H1 (cell line): ENCODE measurements at regions not wholly inside any gene's neighbourhood (a gene's known extent, or its start where the extent isn't known, plus 50 kb on each side); places are given as distances from the start of the nearest gene placed in this dataset.

ENCODE experiments used
- CTCF ChIA-PET: fragments of 300-600 bp; sonication (Branson Sonifier 250); formaldehyde crosslinking; loops from one replicate; lab custom pipeline; 2021; ENCODE audit not compliant: partially characterized antibody; lab: Charles Lee
- POLR2A ChIA-PET: fragments of 300-600 bp; sonication (Branson Sonifier 250); formaldehyde crosslinking; loops from one replicate; lab custom pipeline; 2021; ENCODE audit warnings: inconsistent platforms; ENCODE audit not compliant: partially characterized antibody; lab: Charles Lee
- DNase-seq, 2 experiments: peaks; one replicate each; pipeline versions ENCODE4 v3.0.0 to v3.0.0-alpha.2; 2010 to 2022; ENCODE audit warnings: low spot score in 2 of 2, low read depth in 1 of 2, mixed read lengths in 1 of 2
- FAIRE-seq: peaks from 2 replicates; lab custom pipeline; 2011; peaks lifted over from hg19 to GRCh38; lab: Jason Lieb, UNC
- H2AFZ ChIP-seq: 2 replicates; pipeline ENCODE4 v1.8.1; 2012; ENCODE audit warnings: low read length, inconsistent platforms
- H2AK5ac ChIP-seq: 2 replicates; pipeline ENCODE4 v1.6.1; 2013; ENCODE audit warnings: low read depth, low read length
- H2BK120ac ChIP-seq: replicated peaks from 2 replicates; pipeline ENCODE3; 2013; ENCODE audit warnings: low read depth, low read length, inconsistent platforms
- H2BK12ac ChIP-seq: 2 replicates; pipeline ENCODE4 v1.6.1; 2013; ENCODE audit warnings: low read depth, low read length
- H2BK15ac ChIP-seq: 2 replicates; pipeline ENCODE4 v1.6.1; 2013; ENCODE audit warnings: low read length
- H2BK20ac ChIP-seq: 2 replicates; pipeline ENCODE4 v1.6.1; 2013; ENCODE audit warnings: low read length
- H2BK5ac ChIP-seq: 2 replicates; pipeline ENCODE4 v1.6.1; 2013; ENCODE audit warnings: low read depth, low read length
- H3K14ac ChIP-seq: 2 replicates; pipeline ENCODE4 v1.6.1; 2013; ENCODE audit warnings: inconsistent platforms; ENCODE audit not compliant: insufficient read length
- H3K18ac ChIP-seq: 2 replicates; pipeline ENCODE4 v1.6.1; 2013; ENCODE audit warnings: low read length; ENCODE audit errors: extremely low read depth
- H3K23ac ChIP-seq: 2 replicates; pipeline ENCODE4 v1.6.1; 2013; ENCODE audit warnings: inconsistent platforms; ENCODE audit not compliant: insufficient read length
- H3K23me2 ChIP-seq: 2 replicates; pipeline ENCODE4 v1.6.1; 2013; ENCODE audit warnings: low read depth, low read length
- H3K27ac ChIP-seq: 2 replicates; pipeline ENCODE4 v1.6.1; 2011; ENCODE audit warnings: low read depth, low read length, inconsistent platforms
- H3K27me3 ChIP-seq, 4 experiments: replicated peaks in 1 of 4; 1 replicate in 1 of 4; 2 replicates in 3 of 4; pipeline versions ENCODE4 v1.6.1 to v1.8.1; 2011 to 2013; ENCODE audit warnings: low read length in 3 of 4, mild to moderate bottlenecking in 3 of 4, inconsistent platforms in 2 of 4, mixed read lengths in 2 of 4, moderate library complexity in 1 of 4; ENCODE audit not compliant: control insufficient read depth in 3 of 4, insufficient read depth in 3 of 4; ENCODE audit errors: extremely low read depth in 1 of 4
- H3K36me3 ChIP-seq, 4 experiments: 2 replicates each; pipeline versions ENCODE4 v1.6.1 to v1.8.1; 2011 to 2013; ENCODE audit warnings: mild to moderate bottlenecking in 4 of 4, low read length in 3 of 4, moderate library complexity in 2 of 4, control low read depth in 1 of 4, inconsistent platforms in 1 of 4; ENCODE audit not compliant: insufficient read depth in 4 of 4, control insufficient read depth in 2 of 4
- H3K4ac ChIP-seq: replicated peaks from 2 replicates; pipeline ENCODE3; 2013; ENCODE audit warnings: low read length, low read depth, mixed read lengths, inconsistent platforms; ENCODE audit not compliant: insufficient read length
- H3K4me1 ChIP-seq, 4 experiments: replicated peaks in 1 of 4; 1 replicate in 1 of 4; 2 replicates in 3 of 4; pipeline versions ENCODE4 v1.6.1 to v1.8.1; 2011 to 2013; ENCODE audit warnings: low read length in 3 of 4, inconsistent platforms in 2 of 4, mixed read lengths in 1 of 4; ENCODE audit not compliant: insufficient read depth in 4 of 4, control insufficient read depth in 3 of 4
- H3K4me2 ChIP-seq, 2 experiments: 2 replicates each; pipeline versions ENCODE4 v1.6.1 to v1.8.1; 2011 to 2013; ENCODE audit warnings: low read depth in 2 of 2, low read length in 2 of 2, control low read depth in 1 of 2, inconsistent platforms in 1 of 2, mild to moderate bottlenecking in 1 of 2; ENCODE audit not compliant: insufficient read depth in 1 of 2
- H3K4me3 ChIP-seq, 4 experiments: fragments of 200-600, 300-600 bp in 1 of 4; sonication (generic), shearing (Covaris generic), sonication (Bioruptor Twin) in 1 of 4; 2 replicates each; pipeline versions ENCODE4 v1.5.1 to v1.8.1; 2011 to 2016; ENCODE audit warnings: low read length in 4 of 4, low read depth in 3 of 4, control low read depth in 2 of 4, inconsistent platforms in 2 of 4, mild to moderate bottlenecking in 2 of 4, mixed read lengths in 1 of 4, moderate library complexity in 1 of 4; ENCODE audit not compliant: insufficient read depth in 2 of 4; ENCODE audit errors: extremely low read depth in 1 of 4
- H3K56ac ChIP-seq: replicated peaks from 2 replicates; pipeline ENCODE3; 2013; ENCODE audit warnings: low read depth, mild to moderate bottlenecking, mixed read lengths, low read length, inconsistent platforms; ENCODE audit not compliant: insufficient read length
- H3K79me1 ChIP-seq: 2 replicates; pipeline ENCODE4 v1.6.1; 2013; ENCODE audit warnings: low read depth, low read length, control low read depth
- H3K79me2 ChIP-seq, 2 experiments: 2 replicates each; pipeline versions ENCODE4 v1.6.1 to v1.8.1; 2012 to 2013; ENCODE audit warnings: low read length in 2 of 2, mild to moderate bottlenecking in 2 of 2, inconsistent platforms in 1 of 2; ENCODE audit not compliant: insufficient read depth in 2 of 2, control insufficient read depth in 1 of 2
- H3K9ac ChIP-seq, 4 experiments: replicated peaks in 1 of 4; 1 replicate in 1 of 4; 2 replicates in 3 of 4; pipeline versions ENCODE4 v1.6.1 to v1.8.1; 2011 to 2013; ENCODE audit warnings: low read depth in 3 of 4, low read length in 3 of 4, control low read depth in 2 of 4, mild to moderate bottlenecking in 2 of 4, moderate library complexity in 2 of 4, inconsistent platforms in 1 of 4; ENCODE audit errors: extremely low read depth in 1 of 4
- H3K9me3 ChIP-seq, 2 experiments: 2 replicates each; pipeline versions ENCODE4 v1.6.1 to v1.8.1; 2012 to 2013; ENCODE audit warnings: mild to moderate bottlenecking in 2 of 2, moderate library complexity in 2 of 2, control low read depth in 1 of 2, inconsistent platforms in 1 of 2, low read depth in 1 of 2, low read length in 1 of 2, mixed read lengths in 1 of 2; ENCODE audit not compliant: insufficient read depth in 2 of 2
- H4K20me1 ChIP-seq, 2 experiments: replicated peaks in 1 of 2; 2 replicates each; pipeline versions ENCODE3 to v1.8.1; 2011 to 2013; ENCODE audit warnings: inconsistent platforms in 2 of 2, low read length in 2 of 2, mild to moderate bottlenecking in 1 of 2; ENCODE audit not compliant: insufficient read depth in 2 of 2, control insufficient read depth in 1 of 2
- H4K5ac ChIP-seq: 2 replicates; pipeline ENCODE4 v1.6.1; 2013; ENCODE audit warnings: low read length, low read depth, mixed read lengths, inconsistent platforms; ENCODE audit not compliant: insufficient read length
- H4K8ac ChIP-seq: 2 replicates; pipeline ENCODE4 v1.8.0; 2013; ENCODE audit warnings: mild to moderate bottlenecking, moderate library complexity, low read length, inconsistent platforms; ENCODE audit not compliant: insufficient read depth; ENCODE audit errors: extremely low read depth
- H4K91ac ChIP-seq: replicated peaks from 2 replicates; pipeline ENCODE3; 2013; ENCODE audit warnings: low read length, mixed read lengths, inconsistent platforms; ENCODE audit not compliant: insufficient read length
- CHD2 ChIP-seq: IDR thresholded peaks from 2 replicates; pipeline ENCODE4 v1.6.1; 2012; ENCODE audit warnings: low read length, improper control_type of control experiment
- KDM4A ChIP-seq: IDR thresholded peaks from one replicate; pipeline ENCODE4 v1.7.1; 2012; ENCODE audit warnings: low read depth, mild to moderate bottlenecking, moderate library complexity, low read length, inconsistent platforms; ENCODE audit not compliant: severe bottlenecking
- KDM5A ChIP-seq: fragments of 200-600 bp; IDR thresholded peaks from 2 replicates; pipeline ENCODE4 v1.7.1; 2012; ENCODE audit warnings: mild to moderate bottlenecking, low read length, inconsistent platforms, mixed read lengths
- RNF2 ChIP-seq: fragments of 200-900, 300-1000 bp; sonication (generic); IDR thresholded peaks from 2 replicates; pipeline ENCODE4 v1.7.1; 2016; ENCODE audit warnings: borderline replicate concordance, low read depth, mild to moderate bottlenecking, antibody characterized with exemption, low read length; ENCODE audit not compliant: poor library complexity, severe bottlenecking; ENCODE audit errors: missing control alignments
- SIX5 ChIP-seq: IDR thresholded peaks from 2 replicates; pipeline ENCODE4 v1.6.1; 2011; ENCODE audit warnings: mild to moderate bottlenecking, low read depth, low read length
- WGBS, 2 experiments: shearing (Covaris generic) in 1 of 2; methylation state at CpG; one replicate each; pipeline versions ENCODE4 v1.1.6 to v1.1.7; 2013 to 2015; ENCODE audit warnings: low lambda C conversion rate in 2 of 2, mixed read lengths in 2 of 2, inconsistent platforms in 1 of 2, low coverage in 1 of 2, missing lambda C conversion rate in 1 of 2; ENCODE audit not compliant: insufficient replicate concordance in 2 of 2, insufficient coverage in 1 of 2, insufficient read length in 1 of 2; ENCODE audit errors: extremely low coverage in 1 of 2, missing lambda C conversion rate in 1 of 2; 5-methylcytosine and 5-hydroxymethylcytosine counted together

- Histone ChIP-seq H3K9me3 (no peaks in the 10 kb centered on the region), H4K5ac (no peak overlapping the region), H4K91ac (no peak overlapping the region), H2AK5ac (no peak overlapping the region), H2BK5ac (no peak overlapping the region), H3K23ac (no peak overlapping the region), H3K79me2 (no peaks in the 10 kb centered on the region), H3K4me1 (no peaks in the 10 kb centered on the region), H3K27me3 (no peaks in the 10 kb centered on the region), H3K4me2 (no peak overlapping the region), H3K79me1 (no peaks in the 10 kb centered on the region), H3K56ac (no peak overlapping the region), H2BK120ac (no peak overlapping the region), H3K18ac (no peak overlapping the region), H2BK12ac (no peak overlapping the region), H4K8ac (no peak overlapping the region), H2BK20ac (no peak overlapping the region; the same call in 1 of the 2 replicates), H3K4me3 (no peak overlapping the region), H3K9ac (no peak overlapping the region), H2BK15ac (no peak overlapping the region), H3K23me2 (no peaks in the 10 kb centered on the region), H3K36me3 (no peaks in the 10 kb centered on the region), H3K4ac (no peak overlapping the region), H3K14ac (no peak overlapping the region), H2AFZ (no peak overlapping the region), H4K20me1 (no peaks in the 10 kb centered on the region), H3K27ac (no peak overlapping the region)
- FAIRE-seq (no peak), DNase-seq (no peak)
- POLR2A ChIA-PET = no interaction called here
- CTCF ChIA-PET = interaction anchor here (0.6 to 1.5 kb wide), 3 partner anchors 127 to 355 kb away, joined by 3 to 8 read pairs (median 3); no protein-coding TSS in a partner anchor
- TF ChIP-seq KDM5A = no peak
- no peak for TF ChIP-seq RNF2
- TF ChIP-seq CHD2 = no peak
- TF ChIP-seq SIX5 = no peak
- no peak for TF ChIP-seq KDM4A
- WGBS, 2 experiments = 84% methylated on average over 2 of the region's 2 CpGs; no CpG with 5 or more reads in 1 of the 2 experiments
These were observed 79.7 kb downstream of the OGFRL1 start for GRCh38 chr6:71368284-71368683.
